Upper lobe of right lung (tissue), 1 donor: ENCODE measurements at regions not wholly inside any gene's neighbourhood (a gene's known extent, or its start where the extent isn't known, plus 50 kb on each side); places are given as distances from the start of the nearest gene placed in this dataset.

ENCODE experiments used
- ATAC-seq: fragments of 200-7000 bp; cut with Tn5 transposase; one replicate; pipeline ENCODE4 v1.9.1; 2020; ENCODE audit warnings: mild to moderate bottlenecking, moderate library complexity
- DNase-seq: peaks from one replicate; pipeline ENCODE4 v3.0.0-alpha.2; 2020
- H3K27ac ChIP-seq: fragments of 200-600 bp; one replicate; pipeline ENCODE4 v1.8.0; 2022
- H3K27me3 ChIP-seq: fragments of 200-600 bp; one replicate; pipeline ENCODE4 v1.8.0; 2022; ENCODE audit warnings: mild to moderate bottlenecking
- H3K36me3 ChIP-seq: fragments of 200-600 bp; one replicate; pipeline ENCODE4 v1.8.0; 2022
- H3K4me1 ChIP-seq: fragments of 200-600 bp; one replicate; pipeline ENCODE4 v1.8.0; 2022
- H3K4me3 ChIP-seq: fragments of 200-600 bp; one replicate; pipeline ENCODE4 v1.8.0; 2022; ENCODE audit warnings: mild to moderate bottlenecking
- H3K9me3 ChIP-seq: fragments of 200-600 bp; one replicate; pipeline ENCODE4 v1.8.0; 2022
- CTCF ChIP-seq: fragments of 200-600 bp; IDR thresholded peaks from one replicate; pipeline ENCODE4 v1.8.0; 2022; ENCODE audit warnings: antibody characterized with exemption
- intact Hi-C: fragments of 100-400 bp; cut with DNase I; formaldehyde crosslinking; loops from one replicate; pipeline ENCODE4 v1.11.0; 2022
- donor health status: DM: no; HTN: yes; CAD: no; lungs with severe emphysema.

DNA sequence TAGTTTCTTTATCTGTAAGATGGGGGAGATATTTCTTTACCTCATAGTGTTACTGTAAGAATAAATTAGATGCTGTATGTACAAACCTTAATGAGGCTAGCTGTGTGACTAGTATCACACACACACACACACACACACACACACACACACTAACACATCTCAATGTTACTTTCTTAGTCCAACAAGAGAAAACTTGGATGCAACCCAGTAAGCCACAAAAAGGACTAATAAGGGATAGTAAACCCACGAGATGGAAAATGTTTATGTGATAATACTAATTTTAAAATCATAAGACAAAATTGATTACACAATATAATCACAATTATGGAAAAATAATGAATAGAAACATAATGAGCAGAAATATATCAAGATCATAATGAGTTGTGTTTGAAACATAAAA, 437.7 kb upstream of the ZNF507 start:
- no peak overlapping the region for H3K4me3 ChIP-seq
- TF ChIP-seq CTCF = no peak
- ATAC-seq (no peak), DNase-seq (no peak)
- H3K27me3 ChIP-seq = no peaks in the 10 kb centered on the region
- H3K36me3 ChIP-seq = no peaks in the 10 kb centered on the region
- peaks cover 23% of the 10 kb centered on the region for H3K4me1 ChIP-seq
- no peaks in the 10 kb centered on the region for H3K9me3 ChIP-seq
- no peak overlapping the region for H3K27ac ChIP-seq
- intact Hi-C loops = no loop called here

DNA sequence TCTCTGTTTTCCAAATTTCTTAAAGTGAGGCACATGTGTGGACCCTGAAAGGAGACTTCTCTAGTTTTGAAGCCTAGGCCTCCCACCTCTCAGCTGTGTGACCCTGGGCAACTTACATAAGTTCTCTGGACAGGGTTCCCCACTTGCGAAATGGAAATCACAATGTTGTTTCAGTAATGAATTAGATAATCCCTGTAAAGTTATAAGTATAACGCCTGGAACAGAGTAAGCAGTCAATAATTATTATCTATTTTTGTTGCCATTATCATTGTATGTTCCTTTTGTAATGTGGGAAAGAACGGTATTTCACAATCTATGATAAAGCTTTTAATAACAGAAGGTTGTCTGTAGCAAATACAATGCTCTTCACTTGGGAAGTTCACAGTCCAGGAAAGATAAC, 437.3 kb upstream of the ZNF507 start:
- peaks cover 23% of the 10 kb centered on the region for H3K4me1 ChIP-seq
- intact Hi-C loops = no loop called here
- no peak overlapping the region for H3K4me3 ChIP-seq
- H3K9me3 ChIP-seq = no peaks in the 10 kb centered on the region
- H3K27me3 ChIP-seq = no peaks in the 10 kb centered on the region
- no peak overlapping the region for H3K27ac ChIP-seq
- ATAC-seq (no peak), DNase-seq (no peak)
- TF ChIP-seq CTCF = no peak
- H3K36me3 ChIP-seq = no peaks in the 10 kb centered on the region

GRCh38 chr19:31908496-31909225, 436.7 kb upstream of the ZNF507 start:
- DNase-seq = no peak
- TF ChIP-seq CTCF = no peak
- H3K27ac ChIP-seq = no peak overlapping the region

GRCh38 chr19:31910224-31910623, 435.2 kb upstream of the ZNF507 start:
- Histone ChIP-seq H3K4me1 (peaks cover 15% of the 10 kb centered on the region), H3K9me3 (no peaks in the 10 kb centered on the region), H3K36me3 (no peaks in the 10 kb centered on the region), H3K4me3 (no peak overlapping the region), H3K27ac (no peak overlapping the region), H3K27me3 (no peaks in the 10 kb centered on the region)
- DNase-seq (no peak), ATAC-seq (no peak)
- intact Hi-C loops = no loop called here
- no peak for TF ChIP-seq CTCF

More at GRCh38 chr19:31908496-31909225, 436.7 kb upstream of the ZNF507 start:
- ATAC-seq = peak; percentile 7
- intact Hi-C loops = no loop called here
- Histone ChIP-seq H3K4me1 (peaks cover 17% of the 10 kb centered on the region), H3K36me3 (no peaks in the 10 kb centered on the region), H3K27me3 (no peaks in the 10 kb centered on the region), H3K4me3 (no peak overlapping the region), H3K9me3 (no peaks in the 10 kb centered on the region)

- H3K27ac ChIP-seq = no peak overlapping the region
- H3K36me3 ChIP-seq = no peaks in the 10 kb centered on the region
- no peaks in the 10 kb centered on the region for H3K9me3 ChIP-seq
- no peak for TF ChIP-seq CTCF
- intact Hi-C loops = no loop called here
- DNase-seq = no peak
- peaks cover 6% of the 10 kb centered on the region for H3K4me1 ChIP-seq
- ATAC-seq = no peak
- no peak overlapping the region for H3K4me3 ChIP-seq
- no peaks in the 10 kb centered on the region for H3K27me3 ChIP-seq
Measured at GRCh38 chr19:31911577-31911976, 433.8 kb upstream of the ZNF507 start.
